Peyer's patch (tissue), 4 donors: ENCODE measurements at regions not wholly inside any gene's neighbourhood (a gene's known extent, or its start where the extent isn't known, plus 50 kb on each side); places are given as distances from the start of the nearest gene placed in this dataset.

Experiments
- POLR2A ChIP-seq, 2 donors: fragments of 450-650 bp; IDR thresholded peaks; one replicate each; pipeline ENCODE4 v1.5.1; 2017; ENCODE audit warnings: antibody characterized with exemption in 2 of 2, mild to moderate bottlenecking in 2 of 2, moderate library complexity in 2 of 2
- TF ChIP-seq, protein P1 (sequence below), 6 experiments: fragments of 450-650 bp in 4 of 6; fragments of 200-600 bp in 2 of 6; sonication (generic) in 1 of 6; IDR thresholded peaks; one replicate each; pipeline ENCODE4 v1.5.1; 2017 to 2019; ENCODE audit warnings: antibody characterized with exemption in 6 of 6, mild to moderate bottlenecking in 3 of 6, moderate library complexity in 1 of 6

- TF ChIP-seq, protein P1, sequence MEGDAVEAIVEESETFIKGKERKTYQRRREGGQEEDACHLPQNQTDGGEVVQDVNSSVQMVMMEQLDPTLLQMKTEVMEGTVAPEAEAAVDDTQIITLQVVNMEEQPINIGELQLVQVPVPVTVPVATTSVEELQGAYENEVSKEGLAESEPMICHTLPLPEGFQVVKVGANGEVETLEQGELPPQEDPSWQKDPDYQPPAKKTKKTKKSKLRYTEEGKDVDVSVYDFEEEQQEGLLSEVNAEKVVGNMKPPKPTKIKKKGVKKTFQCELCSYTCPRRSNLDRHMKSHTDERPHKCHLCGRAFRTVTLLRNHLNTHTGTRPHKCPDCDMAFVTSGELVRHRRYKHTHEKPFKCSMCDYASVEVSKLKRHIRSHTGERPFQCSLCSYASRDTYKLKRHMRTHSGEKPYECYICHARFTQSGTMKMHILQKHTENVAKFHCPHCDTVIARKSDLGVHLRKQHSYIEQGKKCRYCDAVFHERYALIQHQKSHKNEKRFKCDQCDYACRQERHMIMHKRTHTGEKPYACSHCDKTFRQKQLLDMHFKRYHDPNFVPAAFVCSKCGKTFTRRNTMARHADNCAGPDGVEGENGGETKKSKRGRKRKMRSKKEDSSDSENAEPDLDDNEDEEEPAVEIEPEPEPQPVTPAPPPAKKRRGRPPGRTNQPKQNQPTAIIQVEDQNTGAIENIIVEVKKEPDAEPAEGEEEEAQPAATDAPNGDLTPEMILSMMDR (IDR thresholded peaks at IDR 0.05): no peak
- no peak for TF ChIP-seq POLR2A (IDR thresholded peaks at IDR 0.05)
These were observed 107.8 kb upstream of the VAV3 start for GRCh38 chr1:108072776-108073175.
